NCI-H1436 (cell line): ENCODE measurements at regions not wholly inside any gene's neighbourhood (a gene's known extent, or its start where the extent isn't known, plus 50 kb on each side); places are given as distances from the start of the nearest gene placed in this dataset.

ENCODE experiments used
- DNase-seq: peaks from one replicate; lab custom pipeline; 2025; lab: John Stamatoyannopoulos, UW

DNA sequence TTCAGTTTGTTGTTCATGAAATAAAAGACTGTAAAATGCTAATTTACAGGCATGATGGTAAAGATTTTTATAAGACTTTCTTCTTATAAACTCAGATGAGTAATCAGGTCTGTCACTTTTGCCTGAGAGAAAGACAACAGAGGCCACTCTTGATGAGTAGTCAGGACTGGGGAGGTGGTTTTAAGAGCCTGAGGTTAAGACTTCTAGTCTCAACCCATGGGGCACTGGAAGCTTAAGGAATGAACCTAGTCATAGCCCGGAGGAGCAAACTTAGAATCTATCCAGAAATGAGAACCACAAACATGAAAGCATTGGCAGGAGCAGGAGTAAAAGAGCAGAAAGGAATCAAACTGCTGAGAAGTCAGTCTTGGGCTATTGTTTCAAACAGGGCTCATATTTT is 846.3 kb upstream of the ARPP21 start:
- DNase-seq = no peak

DNA sequence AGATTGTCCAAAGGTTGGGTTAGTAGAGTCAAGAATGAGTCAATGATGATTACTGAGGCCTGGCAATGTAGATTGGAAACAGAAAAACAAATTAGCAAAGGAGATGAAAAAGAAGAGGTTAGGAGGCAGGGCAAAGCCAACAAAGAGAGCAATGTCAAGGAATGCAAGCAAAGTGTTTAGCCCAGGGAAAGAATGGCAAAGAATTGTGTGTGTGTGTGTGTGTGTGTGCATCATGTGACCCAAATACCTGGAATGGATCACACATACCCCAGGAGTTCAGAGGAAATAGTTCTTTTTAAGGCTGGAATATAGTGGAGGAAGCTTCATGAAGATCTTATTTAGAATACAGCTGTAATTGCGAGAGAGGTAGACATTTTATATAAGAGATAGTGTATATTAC is 831.7 kb upstream of the ARPP21 start:
- DNase-seq = no peak

- DNase-seq = no peak
Observed at GRCh38 chr3:34808287-34808686, 831.0 kb upstream of the ARPP21 start.

- DNase-seq = no peak
Observed at GRCh38 chr3:34828847-34829246, 810.5 kb upstream of the ARPP21 start.

DNA sequence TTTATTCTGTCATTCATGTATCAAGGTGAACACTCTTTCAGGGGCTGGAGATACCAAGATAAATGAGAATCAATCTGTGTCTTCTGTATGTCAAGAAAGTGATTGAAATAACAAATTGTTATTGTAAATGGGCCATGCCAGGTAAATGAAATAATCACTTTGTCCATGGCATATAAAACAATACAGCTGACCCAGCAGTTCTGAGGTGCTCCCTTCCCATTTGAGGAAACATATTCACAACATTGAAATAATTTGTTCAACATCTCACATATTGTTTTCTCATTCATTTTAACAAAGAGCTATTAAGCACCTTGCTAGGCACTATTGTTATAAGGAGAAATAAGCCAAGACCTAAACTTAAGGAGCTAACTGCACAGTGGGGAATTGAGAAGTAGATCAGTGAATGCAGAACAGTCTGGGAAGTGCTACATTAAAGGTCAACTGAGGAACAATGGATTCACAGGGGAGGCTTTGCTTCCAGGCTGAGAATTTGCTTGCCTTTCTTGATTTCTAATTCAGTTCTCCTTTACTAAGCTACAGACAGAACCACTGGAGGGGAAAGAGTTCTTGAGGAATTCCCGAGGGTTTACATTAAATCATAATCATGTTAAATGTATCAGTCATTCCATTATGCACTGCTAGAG is 806.3 kb upstream of the ARPP21 start:
- DNase-seq = no peak

- DNase-seq = no peak
Observed at GRCh38 chr3:34837848-34838741, 801.2 kb upstream of the ARPP21 start.

GRCh38 chr3:34842706-34843480 is 796.4 kb upstream of the ARPP21 start:
- no peak for DNase-seq

GRCh38 chr3:34844323-34844620 is 795.1 kb upstream of the ARPP21 start:
- DNase-seq = no peak

DNA sequence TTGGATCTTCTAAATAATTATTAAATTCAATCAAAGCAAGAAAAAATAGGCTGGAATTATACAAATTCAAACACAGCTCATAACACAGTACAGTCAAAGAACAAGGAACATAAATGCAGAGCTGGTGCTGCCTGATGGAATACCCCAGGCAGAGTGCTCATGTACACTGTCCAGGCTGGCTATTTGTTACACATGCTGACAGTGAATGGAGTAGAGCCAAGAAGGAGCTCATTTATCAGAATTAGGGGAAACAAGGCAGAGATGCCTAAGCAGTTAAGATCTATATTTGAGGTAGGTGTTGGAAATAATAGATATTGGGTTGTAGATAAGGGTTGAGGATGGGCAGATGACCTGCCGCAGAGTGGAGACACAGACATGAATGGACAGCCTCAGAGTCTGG is 788.2 kb upstream of the ARPP21 start:
- DNase-seq = no peak

DNA sequence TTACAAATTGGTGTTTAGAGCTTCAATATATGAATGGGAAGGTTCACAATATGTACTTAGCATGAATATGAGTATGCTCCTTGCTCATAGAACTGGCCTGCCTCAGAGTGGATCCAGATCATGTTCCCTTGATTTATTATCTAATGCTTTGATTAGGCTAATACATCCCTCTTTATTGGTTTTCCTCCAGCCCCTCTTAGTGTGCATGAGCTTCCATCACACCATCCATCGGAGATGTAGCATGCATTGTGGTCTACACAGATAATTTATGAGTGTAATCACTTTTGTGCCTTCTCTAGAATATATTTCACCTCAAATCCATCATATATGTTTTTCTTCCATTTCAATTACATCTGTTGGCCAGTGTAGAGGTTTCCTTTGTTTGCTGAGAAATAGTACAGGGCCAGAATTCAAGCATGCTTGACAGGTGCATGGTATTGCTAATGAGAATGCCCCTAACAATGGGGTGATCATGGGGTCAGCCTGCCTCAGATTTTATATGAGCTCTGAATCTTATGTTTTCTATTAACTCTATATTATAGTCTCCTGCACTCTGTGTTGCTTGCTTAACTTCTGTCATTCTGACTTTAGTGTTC is 786.4 kb upstream of the ARPP21 start:
- DNase-seq = no peak

- no peak for DNase-seq
Observed at GRCh38 chr3:34856081-34856947, 783.0 kb upstream of the ARPP21 start.

DNA sequence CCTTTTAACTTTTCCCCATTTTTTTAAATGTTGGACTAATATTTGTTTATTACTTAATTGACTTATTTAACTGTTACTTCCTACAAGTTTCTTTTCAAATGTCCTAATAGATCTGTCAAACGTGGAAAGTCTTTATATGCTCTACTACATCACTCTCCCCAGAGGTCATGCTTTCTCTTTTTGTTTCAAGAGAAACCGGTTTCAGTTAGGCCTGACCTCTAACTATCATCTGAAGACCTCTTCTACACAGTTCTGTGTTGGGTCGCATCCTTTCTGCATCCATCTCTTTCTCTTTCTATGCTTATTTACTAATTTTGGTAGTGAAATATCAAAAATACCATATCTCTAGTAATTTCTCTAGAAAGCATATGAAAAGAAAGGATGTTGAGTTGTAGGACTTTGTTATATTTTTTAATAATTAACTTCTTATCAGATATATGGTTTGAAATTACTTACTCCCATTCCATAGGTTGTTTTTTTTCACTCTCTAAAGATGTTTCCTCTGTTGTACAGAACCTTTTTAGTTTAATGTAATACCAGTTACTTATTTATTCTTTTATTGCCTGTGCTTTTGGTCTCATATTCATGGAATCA is 781.2 kb upstream of the ARPP21 start:
- DNase-seq = no peak

GRCh38 chr3:34859746-34860145 is 779.6 kb upstream of the ARPP21 start:
- no peak for DNase-seq

GRCh38 chr3:34862456-34862855 is 776.9 kb upstream of the ARPP21 start:
- no peak for DNase-seq

DNA sequence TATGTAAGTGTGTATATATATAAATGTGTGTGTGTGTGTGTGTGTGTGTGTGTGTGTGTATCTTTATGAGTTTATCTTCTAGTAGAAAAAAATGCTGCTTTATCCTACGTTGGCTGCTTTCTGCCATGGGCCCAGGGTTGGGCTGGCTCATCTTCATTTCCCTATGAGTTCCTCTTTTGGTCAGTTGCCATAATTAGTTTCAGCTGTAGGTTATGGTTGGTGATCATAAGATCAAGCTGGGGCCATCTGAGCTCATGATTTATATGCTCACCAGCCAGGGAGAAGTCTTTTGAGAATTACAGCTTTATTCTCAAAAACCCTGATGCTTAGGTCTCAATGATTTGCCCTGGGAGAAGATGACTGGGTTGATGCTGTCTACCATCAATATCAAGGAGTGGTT is 775.8 kb upstream of the ARPP21 start:
- DNase-seq = no peak

GRCh38 chr3:34864011-34864410 is 775.3 kb upstream of the ARPP21 start:
- DNase-seq = no peak

DNA sequence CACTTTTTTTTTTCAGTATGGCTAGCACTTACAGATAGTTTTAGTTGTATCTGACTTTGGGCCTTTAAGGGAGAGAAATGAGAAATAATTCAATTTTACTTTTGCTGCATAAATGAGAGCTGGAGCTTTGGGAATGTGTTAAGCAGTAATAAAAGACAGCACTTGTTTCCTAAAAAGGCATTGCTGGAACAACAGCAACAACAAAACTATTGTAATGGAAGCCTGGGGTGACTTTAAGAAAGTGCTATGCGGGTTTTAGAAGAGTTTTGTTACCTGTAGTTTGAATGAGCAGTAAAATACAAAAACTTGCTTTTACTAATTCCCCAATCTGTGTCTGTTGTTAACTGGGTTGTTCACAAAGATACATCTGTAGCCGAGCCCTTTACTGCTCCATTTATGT is 774.0 kb upstream of the ARPP21 start:
- no peak for DNase-seq

GRCh38 chr3:34868935-34869334 is 770.4 kb upstream of the ARPP21 start:
- no peak for DNase-seq

- DNase-seq = no peak
Observed at GRCh38 chr3:34869696-34870095, 769.6 kb upstream of the ARPP21 start.

DNA sequence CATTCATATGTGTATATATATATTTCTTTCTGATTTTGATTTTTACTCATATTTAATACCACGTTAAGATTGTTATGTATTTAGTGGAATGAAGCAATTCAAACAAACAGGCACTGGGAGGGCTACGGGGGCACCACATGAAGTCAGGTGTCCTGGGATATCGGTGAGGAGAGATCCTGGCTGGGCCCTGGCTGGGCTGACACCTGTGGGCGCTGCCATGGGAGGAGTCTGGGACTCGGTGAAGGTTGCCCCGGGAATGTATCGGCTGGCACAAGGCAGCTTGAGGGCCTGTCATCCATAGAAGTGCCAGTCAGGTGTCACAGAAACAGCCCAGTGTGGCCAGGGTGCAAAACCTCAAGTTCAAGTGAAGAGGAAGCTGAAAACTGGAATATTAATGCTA is 766.9 kb upstream of the ARPP21 start:
- no peak for DNase-seq

- DNase-seq = no peak
Observed at GRCh38 chr3:34876997-34877396, 762.3 kb upstream of the ARPP21 start.
